ENCODE measurements at regions not wholly inside any gene's neighbourhood (a gene's known extent, or its start where the extent isn't known, plus 50 kb on each side); places are given as distances from the start of the nearest gene placed in this dataset.

GRCh38 chr1:80639777-80640533, 1160.8 kb upstream of the ADGRL2 start:
- no peak overlapping the region for H3K4me3 ChIP-seq (replicated peaks in 1 of 3; ENCODE audit: low read depth in 2 of 3, low read length in 3 of 3)
- Mint-ChIP-seq H3K4me1 (peaks cover 4% of the 10 kb centered on the region), H3K9me3 (peaks cover 0 to 9% (median 5%) of the 10 kb centered on the region in 7 donors), H3K27ac (no peak overlapping the region), H3K4me3 (no peak overlapping the region), H3K27me3 (ENCODE audit: low read depth in 3 of 3) (peaks cover 0 to 4% (median 2%) of the 10 kb centered on the region in 3 donors), H3K36me3 (no peaks in the 10 kb centered on the region)
- H3K4me2 ChIP-seq (replicated peaks; ENCODE audit: extremely low read depth, low read length, poor library complexity, severe bottlenecking): no peak overlapping the region
- TF ChIP-seq, protein P1, sequence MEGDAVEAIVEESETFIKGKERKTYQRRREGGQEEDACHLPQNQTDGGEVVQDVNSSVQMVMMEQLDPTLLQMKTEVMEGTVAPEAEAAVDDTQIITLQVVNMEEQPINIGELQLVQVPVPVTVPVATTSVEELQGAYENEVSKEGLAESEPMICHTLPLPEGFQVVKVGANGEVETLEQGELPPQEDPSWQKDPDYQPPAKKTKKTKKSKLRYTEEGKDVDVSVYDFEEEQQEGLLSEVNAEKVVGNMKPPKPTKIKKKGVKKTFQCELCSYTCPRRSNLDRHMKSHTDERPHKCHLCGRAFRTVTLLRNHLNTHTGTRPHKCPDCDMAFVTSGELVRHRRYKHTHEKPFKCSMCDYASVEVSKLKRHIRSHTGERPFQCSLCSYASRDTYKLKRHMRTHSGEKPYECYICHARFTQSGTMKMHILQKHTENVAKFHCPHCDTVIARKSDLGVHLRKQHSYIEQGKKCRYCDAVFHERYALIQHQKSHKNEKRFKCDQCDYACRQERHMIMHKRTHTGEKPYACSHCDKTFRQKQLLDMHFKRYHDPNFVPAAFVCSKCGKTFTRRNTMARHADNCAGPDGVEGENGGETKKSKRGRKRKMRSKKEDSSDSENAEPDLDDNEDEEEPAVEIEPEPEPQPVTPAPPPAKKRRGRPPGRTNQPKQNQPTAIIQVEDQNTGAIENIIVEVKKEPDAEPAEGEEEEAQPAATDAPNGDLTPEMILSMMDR (IDR thresholded peaks at IDR 0.05): no peak
- H3K79me2 ChIP-seq (ENCODE audit: insufficient read depth, low read length): no peaks in the 10 kb centered on the region
- H3K9me3 ChIP-seq (replicated peaks in 1 of 2; ENCODE audit: control insufficient read depth in 1 of 2, insufficient read depth in 1 of 2, low read length in 2 of 2): peaks cover 5 to 10% of the 10 kb centered on the region in 2 donors
- no peak overlapping the region for H3K27ac ChIP-seq (ENCODE audit: low read depth in 1 of 2, low read length in 2 of 2)
- no peak overlapping the region for H3K9ac ChIP-seq (ENCODE audit: insufficient read depth, low read length, poor library complexity, severe bottlenecking)
- H3K4me1 ChIP-seq (ENCODE audit: control insufficient read depth in 1 of 2, insufficient read depth in 2 of 2, low read length in 2 of 2): no peaks in the 10 kb centered on the region
- intact Hi-C loops (cut with micrococcal nuclease): no loop called here
- no peaks in the 10 kb centered on the region for H4K20me1 ChIP-seq (ENCODE audit: insufficient read depth, low read length)
- no peak overlapping the region for H2AFZ ChIP-seq (ENCODE audit: insufficient read depth, low read depth, low read length, poor library complexity, severe bottlenecking)
- WGBS (ENCODE audit: insufficient coverage): no CpG with 5 or more reads among the region's 2 CpGs
- no peak for DNase-seq
- no peaks in the 10 kb centered on the region for H3K36me3 ChIP-seq (replicated peaks in 1 of 2; ENCODE audit: control insufficient read depth in 1 of 2, insufficient read depth in 2 of 2, low read length in 2 of 2)
- no peaks in the 10 kb centered on the region for H3K27me3 ChIP-seq (ENCODE audit: control insufficient read depth in 2 of 2, insufficient read depth in 2 of 2, low read length in 2 of 2)

DNA sequence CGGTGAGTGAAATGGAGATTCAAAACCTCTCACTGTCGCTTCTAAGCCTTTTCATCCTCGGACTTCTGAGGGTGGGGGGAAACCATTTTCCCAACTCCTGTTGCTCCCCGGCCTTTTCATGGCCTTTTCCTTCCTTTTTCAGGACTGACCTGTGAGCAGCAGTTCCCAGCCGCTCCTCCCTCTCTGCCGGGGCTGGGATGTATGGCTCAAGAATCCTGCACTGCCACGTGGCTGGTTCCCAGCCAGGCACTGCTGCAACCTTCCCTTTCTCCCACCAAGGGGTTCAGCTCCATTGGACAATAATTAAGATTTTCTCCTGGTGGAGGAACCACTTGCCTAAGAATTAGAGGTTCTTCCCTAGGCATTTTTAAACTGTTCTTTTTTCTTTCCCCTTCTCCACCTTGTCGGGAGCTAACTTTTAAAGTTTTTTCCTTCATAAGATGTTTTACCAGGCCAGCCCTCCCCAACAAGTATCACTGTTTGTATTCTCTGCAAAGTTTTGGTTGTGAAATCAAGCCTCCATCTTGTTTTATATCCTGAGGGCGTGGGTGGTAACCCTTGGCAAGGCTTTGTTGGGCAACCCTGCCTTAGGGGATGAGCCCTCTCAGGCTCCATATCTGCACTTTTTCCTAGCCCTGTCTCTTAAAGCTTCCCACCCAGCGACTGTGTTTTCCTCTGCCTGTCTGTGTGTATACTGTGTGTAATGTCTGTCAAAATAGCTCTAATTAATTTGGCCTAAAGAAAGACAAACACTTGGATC, 1166.6 kb upstream of the ADGRL2 start:
- Histone ChIP-seq H3K27me3 (ENCODE audit: control insufficient read depth in 2 of 2, insufficient read depth in 2 of 2, low read length in 2 of 2) (no peaks in the 10 kb centered on the region), H3K4me1 (ENCODE audit: control insufficient read depth in 1 of 2, insufficient read depth in 2 of 2, low read length in 2 of 2) (no peaks in the 10 kb centered on the region), H3K4me2 (replicated peaks; ENCODE audit: extremely low read depth, low read length, poor library complexity, severe bottlenecking) (no peak overlapping the region), H3K9me3 (replicated peaks in 1 of 2; ENCODE audit: control insufficient read depth in 1 of 2, insufficient read depth in 1 of 2, low read length in 2 of 2) (peaks cover 14 to 21% of the 10 kb centered on the region in 2 donors), H3K79me2 (ENCODE audit: insufficient read depth, low read length) (no peaks in the 10 kb centered on the region), H3K9ac (ENCODE audit: insufficient read depth, low read length, poor library complexity, severe bottlenecking) (no peak overlapping the region), H4K20me1 (ENCODE audit: insufficient read depth, low read length) (no peaks in the 10 kb centered on the region), H3K27ac (ENCODE audit: low read depth in 1 of 2, low read length in 2 of 2) (no peak overlapping the region), H2AFZ (ENCODE audit: insufficient read depth, low read depth, low read length, poor library complexity, severe bottlenecking) (no peak overlapping the region), H3K4me3 (replicated peaks in 1 of 3; ENCODE audit: low read depth in 2 of 3, low read length in 3 of 3) (no peak overlapping the region), H3K36me3 (replicated peaks in 1 of 2; ENCODE audit: control insufficient read depth in 1 of 2, insufficient read depth in 2 of 2, low read length in 2 of 2) (no peaks in the 10 kb centered on the region)
- 85% methylated on average over 4 of the region's 10 CpGs for WGBS (ENCODE audit: insufficient coverage)
- Mint-ChIP-seq H3K27me3 (ENCODE audit: low read depth in 3 of 3) (peaks cover 1 to 3% (median 3%) of the 10 kb centered on the region in 3 donors), H3K9me3 (peaks cover 4 to 24% (median 9%) of the 10 kb centered on the region in 7 donors), H3K4me1 (no peaks in the 10 kb centered on the region), H3K27ac (no peak overlapping the region), H3K36me3 (no peaks in the 10 kb centered on the region), H3K4me3 (no peak overlapping the region)
- intact Hi-C loops (cut with micrococcal nuclease): no loop called here
- no peak for DNase-seq
- TF ChIP-seq, protein P1 (IDR thresholded peaks at IDR 0.05): no peak
